Stimulated activated CD4-positive, alpha-beta T cell treated with anti-CD3 and anti-CD28 coated beads, Interleukin-1b, Interleukin-23, amount 100 ng/mL, for 1 hour (primary cell): ENCODE measurements at regions not wholly inside any gene's neighbourhood (a gene's known extent, or its start where the extent isn't known, plus 50 kb on each side); places are given as distances from the start of the nearest gene placed in this dataset.

ENCODE experiments used
- DNase-seq, 2 donors: peaks; one replicate each; pipeline ENCODE4 v3.0.0-alpha.2; 2020; ENCODE audit warnings: low read depth in 2 of 2

GRCh38 chr12:13503094-13503835 is 306.7 kb downstream of the EMP1 start:
- no peak for DNase-seq

- DNase-seq = no peak
Measured at GRCh38 chr12:13499008-13499407, 302.5 kb downstream of the EMP1 start.

- DNase-seq = no peak
Measured at GRCh38 chr12:13496111-13496510, 299.6 kb downstream of the EMP1 start.

GRCh38 chr12:13489246-13489645 is 292.7 kb downstream of the EMP1 start:
- DNase-seq = no peak

- DNase-seq = no peak
Measured at GRCh38 chr12:13487326-13487725, 290.8 kb downstream of the EMP1 start.

- DNase-seq = no peak
Measured at GRCh38 chr12:13486794-13487193, 290.3 kb downstream of the EMP1 start.

- DNase-seq = no peak
Measured at GRCh38 chr12:13478650-13479181, 282.2 kb downstream of the EMP1 start.

GRCh38 chr12:13474381-13474780 is 277.9 kb downstream of the EMP1 start:
- DNase-seq = no peak

- no peak for DNase-seq
Measured at GRCh38 chr12:13472690-13473089, 276.2 kb downstream of the EMP1 start.

- DNase-seq = no peak
Measured at GRCh38 chr12:13471471-13471870, 274.9 kb downstream of the EMP1 start.

- DNase-seq = no peak
Measured at GRCh38 chr12:13465635-13466034, 269.1 kb downstream of the EMP1 start.

- no peak for DNase-seq
Measured at GRCh38 chr12:13463189-13463588, 266.7 kb downstream of the EMP1 start.

- DNase-seq = no peak
Measured at GRCh38 chr12:13462450-13462849, 265.9 kb downstream of the EMP1 start.

GRCh38 chr12:13455778-13456144 is 259.2 kb downstream of the EMP1 start:
- DNase-seq = no peak

GRCh38 chr12:13454991-13455777 is 258.7 kb downstream of the EMP1 start:
- DNase-seq = no peak

GRCh38 chr12:13452955-13453570 is 256.5 kb downstream of the EMP1 start:
- no peak for DNase-seq

GRCh38 chr12:13451776-13452175 is 255.2 kb downstream of the EMP1 start:
- no peak for DNase-seq

GRCh38 chr12:13450231-13451080 is 253.9 kb downstream of the EMP1 start:
- DNase-seq = no peak

- DNase-seq = no peak
Measured at GRCh38 chr12:13444076-13444475, 247.6 kb downstream of the EMP1 start.

GRCh38 chr12:13443498-13443897 is 247.0 kb downstream of the EMP1 start:
- DNase-seq = no peak

- no peak for DNase-seq
Measured at GRCh38 chr12:13443028-13443427, 246.5 kb downstream of the EMP1 start.

GRCh38 chr12:13442457-13442856 is 245.9 kb downstream of the EMP1 start:
- no peak for DNase-seq
